ENCODE measurements at regions not wholly inside any gene's neighbourhood (a gene's known extent, or its start where the extent isn't known, plus 50 kb on each side); places are given as distances from the start of the nearest gene placed in this dataset.

GRCh38 chr18:51621864-51622160 is 424.3 kb upstream of the MEX3C start:
- no peak for TF ChIP-seq ZBTB40 (IDR thresholded peaks at IDR 0.05; ENCODE audit: borderline replicate concordance)
- TF ChIP-seq ELK1 (IDR thresholded peaks at IDR 0.05; ENCODE audit: low read depth, low read length): no peak
- TF ChIP-seq RFX5 (IDR thresholded peaks at IDR 0.05; ENCODE audit: low read depth, low read length): no peak
- no peak for TF ChIP-seq CTCF (IDR thresholded peaks at IDR 0.05 in 2 of 3, conservative IDR thresholded peaks at IDR 0.05 in 1 of 3; ENCODE audit: control insufficient read depth in 2 of 3, extremely low read depth in 1 of 3, insufficient read depth in 1 of 3, low read depth in 3 of 3, low read length in 3 of 3)
- no peak for TF ChIP-seq POLR2A (IDR thresholded peaks at IDR 0.05; ENCODE audit: low read depth, low read length)
- no peak for TF ChIP-seq EP300 (IDR thresholded peaks at IDR 0.05; ENCODE audit: borderline replicate concordance in 1 of 2, control insufficient read depth in 1 of 2, low read depth in 2 of 2, low read length in 2 of 2)
- TF ChIP-seq POLR2AphosphoS5 (IDR thresholded peaks at IDR 0.05; ENCODE audit: low read length): no peak
- TF ChIP-seq CHD4 (IDR thresholded peaks at IDR 0.05): no peak
- no peak for TF ChIP-seq JUND (IDR thresholded peaks at IDR 0.05; ENCODE audit: low read depth, low read length)
- no peak for TF ChIP-seq NR2C1 (IDR thresholded peaks at IDR 0.05)

All from GM12878 (cell line).